ENCODE measurements at regions not wholly inside any gene's neighbourhood (a gene's known extent, or its start where the extent isn't known, plus 50 kb on each side); places are given as distances from the start of the nearest gene placed in this dataset.

- Mint-ChIP-seq H3K36me3 (no peaks in the 10 kb centered on the region), H3K27me3 (peaks cover 2% of the 10 kb centered on the region), H3K9me3 (peaks cover 0 to 2% (median 1%) of the 10 kb centered on the region in 3 donors), H3K27ac (no peak overlapping the region), H3K4me3 (no peak overlapping the region), H3K4me1 (no peaks in the 10 kb centered on the region)
Measured at GRCh38 chr4:124803641-124804040, 91.1 kb upstream of the ANKRD50 start.

DNA sequence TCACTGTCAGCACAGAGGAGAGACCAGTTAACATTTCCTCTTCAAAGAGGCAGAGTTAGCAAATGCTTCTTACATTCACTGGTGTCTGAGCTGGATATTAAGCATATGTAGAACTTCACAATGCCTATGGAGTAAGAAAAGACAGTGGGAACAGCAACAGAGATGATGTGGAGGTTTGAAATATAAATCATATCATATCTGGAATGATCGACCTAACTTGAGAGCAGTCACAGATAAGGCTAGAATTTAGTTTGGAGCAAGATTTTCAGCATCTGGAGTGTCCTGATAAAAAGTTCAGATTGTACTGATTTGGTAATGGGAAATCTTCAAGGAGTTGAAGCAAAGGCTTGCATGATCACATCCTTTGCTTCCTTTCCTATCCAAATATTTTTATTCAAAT is 90.5 kb upstream of the ANKRD50 start:
- peaks cover 2% of the 10 kb centered on the region for H3K27me3 Mint-ChIP-seq
- H3K9me3 Mint-ChIP-seq, result peaks cover 0 to 2% (median 1%) of the 10 kb centered on the region in 3 donors
- H3K4me1 Mint-ChIP-seq, result no peaks in the 10 kb centered on the region
- H3K36me3 Mint-ChIP-seq, result no peaks in the 10 kb centered on the region
- no peak overlapping the region for H3K27ac Mint-ChIP-seq
- no peak overlapping the region for H3K4me3 Mint-ChIP-seq

DNA sequence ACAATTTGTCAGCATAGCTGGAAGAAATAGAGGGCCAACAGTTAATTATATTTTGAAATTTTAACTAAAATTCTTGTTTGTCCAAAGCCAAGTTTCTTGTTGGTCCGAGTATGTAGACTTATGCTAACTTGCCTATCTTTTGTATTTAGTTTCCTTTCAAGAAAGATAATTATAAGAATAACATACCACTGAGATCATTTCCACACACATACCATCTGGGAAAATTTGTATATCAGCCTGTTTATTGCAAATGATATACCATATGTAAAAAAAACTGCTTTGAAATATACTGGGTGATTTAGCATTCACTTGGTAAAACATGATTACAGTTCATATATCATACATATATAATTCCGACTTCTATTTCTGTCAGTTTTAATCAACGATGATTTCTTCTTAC is 84.7 kb upstream of the ANKRD50 start:
- no peak overlapping the region for H3K4me3 Mint-ChIP-seq
- no peaks in the 10 kb centered on the region for H3K36me3 Mint-ChIP-seq
- H3K4me1 Mint-ChIP-seq, result no peaks in the 10 kb centered on the region

GRCh38 chr4:124790471-124790870 is 77.9 kb upstream of the ANKRD50 start:
- Mint-ChIP-seq H3K27me3 (no peaks in the 10 kb centered on the region), H3K4me3 (no peak overlapping the region), H3K9me3 (peaks cover 0 to 2% (median 0%) of the 10 kb centered on the region in 3 donors), H3K27ac (no peak overlapping the region), H3K4me1 (no peaks in the 10 kb centered on the region), H3K36me3 (no peaks in the 10 kb centered on the region)

More for the DNA sequence above, 84.7 kb upstream of the ANKRD50 start:
- Mint-ChIP-seq H3K27me3 (peaks cover 2% of the 10 kb centered on the region), H3K9me3 (peaks cover 0 to 2% (median 1%) of the 10 kb centered on the region in 3 donors), H3K27ac (no peak overlapping the region)

GRCh38 chr4:124786634-124787033 is 74.1 kb upstream of the ANKRD50 start:
- Mint-ChIP-seq H3K4me1 (no peaks in the 10 kb centered on the region), H3K27ac (no peak overlapping the region), H3K4me3 (no peak overlapping the region), H3K9me3 (peaks cover 0 to 5% (median 2%) of the 10 kb centered on the region in 3 donors), H3K36me3 (no peaks in the 10 kb centered on the region), H3K27me3 (no peaks in the 10 kb centered on the region)

- Mint-ChIP-seq H3K36me3 (no peaks in the 10 kb centered on the region), H3K4me3 (no peak overlapping the region), H3K4me1 (no peaks in the 10 kb centered on the region), H3K27ac (no peak overlapping the region), H3K27me3 (no peaks in the 10 kb centered on the region), H3K9me3 (peaks cover 0 to 5% (median 2%) of the 10 kb centered on the region in 3 donors)
Measured at GRCh38 chr4:124785645-124786044, 73.1 kb upstream of the ANKRD50 start.

DNA sequence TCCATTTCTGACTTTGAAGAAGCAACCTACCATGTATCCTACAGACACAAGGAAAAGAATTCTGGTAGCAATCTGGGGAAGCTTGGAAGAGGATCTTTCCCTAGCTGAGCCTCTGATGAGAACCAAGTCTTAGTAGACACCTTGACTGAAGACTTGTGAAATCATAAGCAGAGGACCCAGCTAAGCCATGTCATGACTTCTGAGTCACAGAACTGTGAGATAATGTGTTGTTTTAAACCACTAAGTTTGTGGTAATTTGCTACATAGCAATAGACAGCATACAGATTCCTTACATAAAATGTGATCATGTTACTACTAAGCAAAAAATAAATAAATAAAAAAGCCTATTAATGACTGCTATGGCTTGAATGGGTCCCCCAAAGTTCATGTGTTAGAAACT is 71.3 kb upstream of the ANKRD50 start:
- Mint-ChIP-seq H3K4me1 (no peaks in the 10 kb centered on the region), H3K9me3 (peaks cover 0 to 5% (median 0%) of the 10 kb centered on the region in 3 donors), H3K27ac (no peak overlapping the region), H3K36me3 (no peaks in the 10 kb centered on the region), H3K4me3 (no peak overlapping the region), H3K27me3 (no peaks in the 10 kb centered on the region)

DNA sequence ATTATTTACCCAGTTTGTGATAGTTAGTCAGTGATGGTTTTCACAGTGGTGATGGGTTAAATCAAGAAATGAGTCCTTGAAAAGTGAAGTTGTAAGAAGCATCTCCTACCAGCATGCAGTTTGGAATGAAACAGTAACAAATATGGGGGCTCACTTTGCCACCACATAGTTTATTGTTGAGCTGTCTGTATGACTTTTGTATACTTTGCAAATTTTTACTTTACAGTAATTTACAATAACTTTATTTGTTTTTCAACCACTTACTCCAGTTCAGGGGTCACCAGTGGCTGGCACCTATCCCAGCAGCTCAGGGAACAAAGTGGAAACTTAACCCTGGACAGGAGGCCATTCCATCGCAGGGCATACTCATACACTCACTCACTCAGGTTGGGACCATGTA is 64.5 kb upstream of the ANKRD50 start:
- H3K27ac Mint-ChIP-seq, result no peak overlapping the region
- no peaks in the 10 kb centered on the region for H3K4me1 Mint-ChIP-seq
- H3K9me3 Mint-ChIP-seq, result peaks cover 1 to 6% (median 3%) of the 10 kb centered on the region in 3 donors
- H3K36me3 Mint-ChIP-seq, result no peaks in the 10 kb centered on the region
- no peak overlapping the region for H3K4me3 Mint-ChIP-seq
- no peaks in the 10 kb centered on the region for H3K27me3 Mint-ChIP-seq

GRCh38 chr4:124768596-124769365 is 56.2 kb upstream of the ANKRD50 start:
- Mint-ChIP-seq H3K9me3 (peaks cover 0 to 8% (median 2%) of the 10 kb centered on the region in 3 donors), H3K4me1 (no peaks in the 10 kb centered on the region), H3K27ac (no peak overlapping the region), H3K4me3 (no peak overlapping the region), H3K27me3 (no peaks in the 10 kb centered on the region), H3K36me3 (no peaks in the 10 kb centered on the region)

- no peak overlapping the region for H3K4me3 Mint-ChIP-seq
- H3K9me3 Mint-ChIP-seq, result peaks cover 0 to 5% (median 2%) of the 10 kb centered on the region in 3 donors
- H3K4me1 Mint-ChIP-seq, result no peaks in the 10 kb centered on the region
- H3K27ac Mint-ChIP-seq, result peak overlapping the region in 1 of 3 donors; percentile 16
- no peaks in the 10 kb centered on the region for H3K36me3 Mint-ChIP-seq
- no peaks in the 10 kb centered on the region for H3K27me3 Mint-ChIP-seq
Measured at GRCh38 chr4:124762956-124763355, 50.4 kb upstream of the ANKRD50 start.

Measured in IgD-negative memory B cell (primary cell).